Right cardiac atrium (tissue), 5 donors: ENCODE measurements at regions not wholly inside any gene's neighbourhood (a gene's known extent, or its start where the extent isn't known, plus 50 kb on each side); places are given as distances from the start of the nearest gene placed in this dataset.
"Not testable (repeated sequence)": the region's sequence is repeated elsewhere in the genome, so short reads cannot be mapped to it uniquely, and the experiment has no call there.

Experiments
- ATAC-seq, 2 donors: fragments of 200-7000 bp; cut with Tn5 transposase; one replicate each; pipeline versions ENCODE4 v1.8.0 to v1.9.1; 2020; ENCODE audit warnings: moderate library complexity in 2 of 2, mild to moderate bottlenecking in 1 of 2
- DNase-seq, 3 donors: peaks; one replicate each; pipeline ENCODE4 v3.0.0-alpha.2; 2020
- H3K27ac ChIP-seq: one replicate; pipeline ENCODE4 v1.5.1; 2013; ENCODE audit warnings: mild to moderate bottlenecking, low read length, control low read depth, moderate library complexity
- H3K27me3 ChIP-seq: one replicate; pipeline ENCODE4 v1.6.1; 2013; ENCODE audit not compliant: control insufficient read depth, insufficient read depth
- H3K4me1 ChIP-seq: one replicate; pipeline ENCODE4 v1.6.1; 2013; ENCODE audit warnings: low read length; ENCODE audit not compliant: control insufficient read depth, insufficient read depth
- H3K4me3 ChIP-seq: one replicate; pipeline ENCODE4 v1.5.1; 2013; ENCODE audit warnings: low read length, control low read depth
- H3K9me3 ChIP-seq: one replicate; pipeline ENCODE4 v1.6.1; 2013; ENCODE audit warnings: low read length; ENCODE audit not compliant: control insufficient read depth
- WGBS: extraction: QIAGEN DNeasy Blood & Tissue Kit; methylation state at CpG from one replicate; pipeline ENCODE4 v1.1.7; 2013; 5-methylcytosine and 5-hydroxymethylcytosine counted together
- intact Hi-C, 4 donors: fragments of 100-400 bp; cut with DNase I; formaldehyde crosslinking; loops; one replicate each; pipeline versions ENCODE4 v1.11.0 to v1.14.0; 2022 to 2023
- donor health status: healthy with polysubstance abuse.
- donor health status: DM: no; HTN: yes; CAD: no.
- donor health status: DM: no; HTN: no; CAD: no.
- donor health status: DM: no; HTN: yes; CAD: no; lungs with severe emphysema.
- donor health status: DM: yes; HTN: yes; CAD: no.

DNA sequence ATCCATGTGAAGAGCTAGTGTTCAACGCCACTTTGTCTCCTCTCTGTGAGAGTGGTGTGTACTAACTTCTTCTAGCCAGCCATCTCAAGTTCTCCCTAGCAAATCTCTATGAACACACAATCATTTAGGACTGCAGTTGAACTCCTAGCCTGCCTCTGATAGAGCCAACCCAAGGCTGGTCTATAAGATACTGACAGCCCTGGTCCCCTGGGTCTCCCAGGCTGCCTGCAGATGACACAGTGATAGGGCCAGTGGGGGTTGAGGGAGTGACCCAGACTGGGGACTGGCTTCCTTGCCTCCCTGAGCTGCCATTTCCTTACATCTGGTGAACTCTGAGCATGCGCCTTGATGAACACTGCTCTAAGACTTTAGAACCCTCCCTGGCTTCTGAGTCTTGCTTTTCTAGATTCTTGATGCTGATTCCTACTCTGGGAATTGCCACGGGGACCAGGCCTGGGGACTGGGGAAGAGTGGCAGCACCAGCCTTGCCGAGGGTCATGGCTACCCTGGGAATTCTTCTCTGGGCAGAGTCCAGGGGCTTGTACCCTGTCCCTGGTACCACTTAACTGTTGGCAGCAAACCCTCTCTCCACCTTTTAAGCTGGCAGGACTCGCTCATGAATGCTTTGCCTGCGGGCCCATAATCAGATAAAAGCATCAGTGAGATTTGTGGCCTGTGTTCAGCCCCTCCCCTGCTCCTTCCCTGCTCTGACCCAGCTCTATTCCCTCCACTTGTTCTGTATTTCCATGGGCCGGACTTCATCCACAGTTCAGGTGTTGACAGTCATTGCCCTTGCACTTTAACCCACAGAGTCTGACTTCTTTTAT lies 130.8 kb upstream of the CHD6 start:
- Histone ChIP-seq H3K9me3 (no peaks in the 10 kb centered on the region), H3K4me1 (no peaks in the 10 kb centered on the region), H3K27me3 (no peaks in the 10 kb centered on the region), H3K27ac (no peak overlapping the region), H3K4me3 (no peak overlapping the region)
- intact Hi-C loops = no loop called here
- DNase-seq = no peak
- no peak for ATAC-seq
- WGBS = 74% methylated on average over 7 of the region's 7 CpGs

DNA sequence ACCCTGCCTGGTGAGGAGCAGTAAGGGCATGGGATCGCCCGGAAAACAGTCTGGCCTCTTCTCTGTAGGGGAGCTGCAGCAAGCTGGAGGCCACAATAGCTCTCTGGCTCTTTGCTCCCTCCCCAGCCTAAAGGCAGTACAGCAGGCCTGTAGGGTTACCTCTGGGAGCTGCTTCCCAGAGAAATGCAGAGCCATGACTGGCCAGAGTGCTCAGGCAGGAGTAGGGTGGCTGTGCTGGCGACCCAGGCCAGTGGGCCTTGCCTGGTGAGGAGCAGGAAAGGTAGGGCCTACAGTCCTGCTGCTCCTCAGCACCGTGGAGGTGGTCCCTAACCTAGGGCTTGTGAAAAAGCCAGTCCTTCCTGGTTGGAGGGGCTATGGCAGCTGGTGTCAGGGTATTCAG lies 129.9 kb upstream of the CHD6 start:
- no peak overlapping the region for H3K4me3 ChIP-seq
- H3K9me3 ChIP-seq = no peaks in the 10 kb centered on the region
- WGBS = 70% methylated on average over 4 of the region's 4 CpGs
- H3K27me3 ChIP-seq = no peaks in the 10 kb centered on the region
- no peaks in the 10 kb centered on the region for H3K4me1 ChIP-seq
- intact Hi-C loops = no loop called here
- H3K27ac ChIP-seq = no peak overlapping the region
- DNase-seq = no peak
- ATAC-seq = no peak

DNA sequence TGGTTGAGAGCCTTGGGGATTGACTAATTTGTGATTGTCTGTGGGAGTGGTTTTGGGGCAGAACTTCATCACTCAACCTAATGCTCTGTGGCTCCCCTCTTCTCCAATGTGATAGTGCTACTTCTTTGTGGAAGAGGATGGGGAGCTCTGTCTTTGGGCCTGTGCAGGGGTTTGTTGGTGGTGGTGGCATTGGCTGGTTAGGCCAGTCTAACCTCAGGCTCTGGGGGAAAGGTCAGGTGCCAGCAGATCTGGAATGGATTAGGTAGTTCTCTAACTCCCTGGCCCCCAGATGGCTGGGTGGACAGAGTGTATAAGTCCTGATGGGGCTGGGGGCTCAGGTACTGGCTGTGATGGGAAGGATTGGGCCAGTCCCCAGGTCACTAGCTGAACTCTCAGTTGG lies 129.0 kb upstream of the CHD6 start:
- ATAC-seq (no peak), DNase-seq (no peak)
- no peak overlapping the region for H3K27ac ChIP-seq
- no peaks in the 10 kb centered on the region for H3K4me1 ChIP-seq
- no peaks in the 10 kb centered on the region for H3K27me3 ChIP-seq
- no peaks in the 10 kb centered on the region for H3K9me3 ChIP-seq
- intact Hi-C loops = no loop called here
- no peak overlapping the region for H3K4me3 ChIP-seq

DNA sequence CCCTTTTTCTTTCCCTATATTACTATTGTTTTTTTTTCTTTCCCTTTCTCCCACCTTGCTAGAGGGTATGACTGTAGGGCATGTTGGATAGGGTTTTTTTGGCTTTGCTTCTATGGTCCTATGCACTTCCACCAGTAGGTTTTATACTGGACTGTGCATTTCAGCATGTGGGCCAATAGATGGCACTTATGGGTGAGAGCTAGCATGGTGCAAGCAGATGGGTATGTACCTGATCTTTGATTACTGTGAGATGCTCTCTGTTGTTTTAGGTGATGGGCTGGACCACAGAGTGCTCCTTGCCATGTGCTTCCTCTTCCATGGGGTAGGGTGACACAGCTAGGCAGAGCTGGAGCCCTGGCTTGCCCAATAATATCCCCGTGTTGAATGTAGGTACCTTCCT lies 128.5 kb upstream of the CHD6 start:
- Histone ChIP-seq H3K4me1 (no peaks in the 10 kb centered on the region), H3K27me3 (no peaks in the 10 kb centered on the region), H3K4me3 (no peak overlapping the region), H3K9me3 (no peaks in the 10 kb centered on the region), H3K27ac (no peak overlapping the region)
- ATAC-seq (no peak), DNase-seq (no peak)
- 83% methylated on average over 1 of the region's 1 CpG for WGBS
- intact Hi-C loops = no loop called here

DNA sequence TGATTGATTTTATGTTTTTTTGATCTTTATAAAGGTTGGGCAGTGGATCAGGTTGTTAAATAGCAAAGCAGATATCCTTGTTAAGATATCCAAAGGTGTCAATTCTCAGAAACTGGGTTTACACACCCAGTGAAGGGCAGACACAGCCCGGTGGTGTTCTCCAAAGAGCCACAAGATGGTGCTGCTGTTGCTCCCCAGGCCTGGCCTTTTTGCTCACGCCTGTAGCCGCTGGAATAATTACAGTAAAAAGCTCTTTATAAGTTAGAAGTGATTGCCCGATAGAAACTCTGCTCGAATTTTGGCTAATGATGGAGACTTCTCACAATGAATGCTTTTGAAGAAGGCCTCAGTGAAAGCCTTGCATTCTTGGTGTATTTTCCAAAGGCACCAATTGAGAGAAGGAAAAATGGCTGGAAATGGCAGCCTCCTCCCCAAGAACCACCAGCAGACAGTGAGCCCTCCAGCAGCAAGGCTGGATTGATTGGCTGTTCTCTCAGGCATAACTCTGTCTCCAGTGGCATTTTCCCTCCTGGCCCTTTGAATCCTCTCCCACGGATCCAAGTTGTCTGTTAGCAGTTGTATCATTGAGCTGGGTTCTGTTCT lies 120.5 kb upstream of the CHD6 start:
- Histone ChIP-seq H3K4me1 (no peaks in the 10 kb centered on the region), H3K9me3 (no peaks in the 10 kb centered on the region), H3K27ac (no peak overlapping the region), H3K4me3 (no peak overlapping the region), H3K27me3 (no peaks in the 10 kb centered on the region)
- ATAC-seq (peak; percentile 64 to 81), DNase-seq (peak in 2 of 3 donors; percentile 36 to 62)
- intact Hi-C loops = loop anchor here in 3 of 4 donors (5.0 to 10.0 kb wide), 2 partner anchors 1446 to 1449 kb away; partner anchors contain the start of gene PTPRT (in 3 of the 3)
- WGBS = 11% methylated on average over 6 of the region's 6 CpGs

DNA sequence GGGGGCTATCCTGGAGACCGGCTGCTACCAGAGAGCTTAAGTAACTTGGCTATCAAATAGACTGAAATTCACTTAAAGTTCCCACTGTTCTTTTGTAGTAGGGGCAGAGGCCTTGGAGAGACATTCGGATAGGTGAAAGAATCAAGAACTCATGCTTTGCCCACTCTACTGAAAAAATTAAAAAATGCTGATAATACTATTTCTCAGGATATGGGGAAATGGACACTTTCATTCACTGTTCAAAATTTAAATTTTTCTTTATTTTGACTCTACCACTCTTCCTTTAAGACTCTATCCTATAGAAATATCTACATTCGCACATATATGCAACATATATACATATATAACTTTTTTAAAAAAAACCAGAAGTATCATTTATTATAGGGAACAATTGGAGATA lies 117.8 kb upstream of the CHD6 start:
- DNase-seq = no peak
- Histone ChIP-seq H3K4me1 (no peaks in the 10 kb centered on the region), H3K27me3 (no peaks in the 10 kb centered on the region), H3K4me3 (no peak overlapping the region), H3K9me3 (no peaks in the 10 kb centered on the region), H3K27ac (no peak overlapping the region)
- WGBS = 93% methylated on average over 3 of the region's 3 CpGs
- ATAC-seq = no peak
- intact Hi-C loops = loop anchor here in 3 of 4 donors (5.0 to 10.0 kb wide), 2 partner anchors 1449 to 1451 kb away; partner anchors contain the start of gene PTPRT (in 3 of the 3)

DNA sequence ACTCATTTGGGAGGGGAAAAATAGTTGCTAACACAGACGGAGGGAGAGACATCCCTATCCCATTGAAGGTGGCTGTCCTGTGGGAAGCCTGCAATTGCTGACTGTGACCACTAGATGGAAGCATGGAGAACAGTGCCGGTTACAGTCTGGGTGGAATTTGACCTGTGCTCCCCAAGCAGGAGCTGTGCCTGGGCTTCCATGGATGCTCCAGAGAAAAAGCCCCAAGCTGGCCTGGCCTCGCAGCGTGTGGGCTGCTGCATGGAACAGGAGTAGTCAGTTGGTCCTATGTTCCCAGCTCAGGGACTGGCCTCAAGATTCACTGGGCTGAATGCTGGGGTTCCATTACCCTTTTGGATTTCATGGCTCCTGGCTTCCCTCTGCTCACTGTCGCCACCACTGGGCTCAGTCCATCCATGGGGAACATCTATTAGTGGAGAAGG lies 116.3 kb upstream of the CHD6 start:
- 41% methylated on average over 5 of the region's 5 CpGs for WGBS
- DNase-seq = peak in 2 of 3 donors; percentile 19 to 53

DNA sequence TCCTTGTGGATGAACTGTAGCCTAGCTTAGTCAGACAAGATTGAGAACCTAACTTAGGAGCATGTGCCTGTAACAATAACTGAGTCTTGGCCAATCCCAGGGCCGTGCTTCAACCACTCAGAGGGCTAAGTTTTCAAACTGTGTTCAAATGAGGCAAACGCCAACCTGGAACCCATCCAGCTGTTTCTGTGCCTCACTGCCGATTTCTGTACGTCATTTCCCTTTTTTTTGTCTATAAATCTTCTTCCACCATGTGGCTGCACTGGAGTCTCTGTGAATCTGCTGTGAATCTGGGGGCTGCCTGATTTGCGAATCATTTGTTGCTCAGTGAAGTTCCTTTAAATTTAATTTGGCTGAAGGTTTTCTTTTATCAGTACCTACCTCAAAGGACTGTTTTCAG lies 115.0 kb upstream of the CHD6 start:
- no peaks in the 10 kb centered on the region for H3K9me3 ChIP-seq
- no peak overlapping the region for H3K4me3 ChIP-seq
- ATAC-seq = no peak
- intact Hi-C loops = loop anchor here in 1 of 4 donors (10.0 kb wide), 1 partner anchor 1452 kb away; the partner anchor contains the start of gene PTPRT
- no peaks in the 10 kb centered on the region for H3K27me3 ChIP-seq
- DNase-seq = no peak
- no peaks in the 10 kb centered on the region for H3K4me1 ChIP-seq
- 57% methylated on average over 5 of the region's 5 CpGs for WGBS
- H3K27ac ChIP-seq = no peak overlapping the region

More for the DNA sequence above, 116.3 kb upstream of the CHD6 start:
- no peaks in the 10 kb centered on the region for H3K4me1 ChIP-seq
- no peaks in the 10 kb centered on the region for H3K27me3 ChIP-seq
- no peaks in the 10 kb centered on the region for H3K9me3 ChIP-seq
- peak; percentile 49 to 63 for ATAC-seq
- H3K4me3 ChIP-seq = no peak overlapping the region
- intact Hi-C loops = loop anchor here in 1 of 4 donors (10.0 kb wide), 1 partner anchor 1450 kb away; the partner anchor contains the start of gene PTPRT
- H3K27ac ChIP-seq = no peak overlapping the region

DNA sequence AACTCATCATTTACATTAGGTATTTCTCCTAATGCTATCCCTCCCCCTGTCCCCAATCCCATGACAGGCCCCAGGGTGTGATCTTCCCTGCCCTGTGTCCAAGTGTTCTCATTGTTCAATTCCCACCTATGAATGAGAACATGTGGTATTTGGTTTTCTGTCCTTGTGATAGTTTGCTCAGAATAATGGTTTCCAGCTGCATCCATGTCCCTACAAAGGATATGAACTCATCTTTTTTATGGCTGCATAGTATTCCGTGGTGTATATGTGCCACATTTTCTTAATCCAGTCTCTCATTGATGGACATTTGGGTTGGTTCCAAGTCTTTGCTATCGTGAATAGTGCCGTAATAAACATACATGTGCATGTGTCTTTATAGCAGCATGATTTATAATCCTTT lies 113.0 kb upstream of the CHD6 start:
- intact Hi-C loops = loop anchor here in 1 of 4 donors (10.0 kb wide), 1 partner anchor 1454 kb away; the partner anchor contains the start of gene PTPRT
- not testable (repeated sequence) for DNase-seq
- 84% methylated on average over 3 of the region's 3 CpGs for WGBS

DNA sequence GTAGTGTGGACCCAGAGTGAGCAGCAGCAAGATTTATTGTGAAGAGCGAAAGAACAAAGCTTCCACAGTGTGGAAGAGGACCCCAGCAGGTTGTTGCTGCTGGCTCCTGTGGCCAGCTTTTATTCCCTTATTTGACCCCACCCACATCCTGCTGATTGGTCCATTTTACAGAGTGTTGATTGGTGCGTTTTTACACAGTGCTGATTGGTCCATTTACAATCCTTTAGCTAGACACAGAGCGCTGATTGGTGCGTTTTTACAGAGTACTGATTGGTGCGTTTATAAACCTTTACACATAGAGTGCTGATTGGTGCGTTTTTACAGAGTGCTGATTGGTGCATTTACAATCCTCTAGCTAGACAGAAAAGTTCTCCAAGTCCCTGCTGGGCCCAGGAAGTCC lies 109.5 kb upstream of the CHD6 start:
- intact Hi-C loops, H3K4me1 ChIP-seq, DNase-seq, H3K4me3 ChIP-seq, H3K9me3 ChIP-seq, H3K27me3 ChIP-seq, ATAC-seq, H3K27ac ChIP-seq: not testable (repeated sequence)
- 88% methylated on average over 6 of the region's 6 CpGs for WGBS

More for the DNA sequence above, 113.0 kb upstream of the CHD6 start:
- not testable (repeated sequence) for H3K27ac ChIP-seq, H3K27me3 ChIP-seq, H3K4me1 ChIP-seq, ATAC-seq, H3K9me3 ChIP-seq, H3K4me3 ChIP-seq

DNA sequence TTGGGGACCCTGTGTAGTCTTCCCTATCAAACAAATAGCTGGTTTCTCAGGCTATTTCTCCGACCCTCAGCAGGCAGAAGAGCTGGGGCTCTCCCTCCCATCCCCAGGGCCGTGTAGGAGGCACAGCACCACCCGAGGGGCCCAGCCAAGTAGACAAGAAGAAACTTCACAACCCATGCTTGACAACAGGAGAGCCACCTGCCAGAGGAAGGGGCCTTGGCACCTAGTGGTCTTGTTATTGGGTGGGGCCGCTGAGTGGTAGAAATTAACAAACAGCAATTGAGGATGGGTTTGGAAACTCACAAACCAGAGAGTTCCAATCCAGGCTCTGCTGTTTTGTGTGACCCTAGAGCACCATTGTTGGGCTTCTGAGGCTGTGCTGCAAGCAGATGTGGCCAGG lies 108.5 kb upstream of the CHD6 start:
- no peaks in the 10 kb centered on the region for H3K27me3 ChIP-seq
- ATAC-seq = no peak
- intact Hi-C loops = no loop called here
- H3K4me1 ChIP-seq = no peaks in the 10 kb centered on the region
- H3K9me3 ChIP-seq = no peaks in the 10 kb centered on the region
- no peak overlapping the region for H3K4me3 ChIP-seq
- WGBS = 58% methylated on average over 4 of the region's 4 CpGs
- DNase-seq = no peak
- H3K27ac ChIP-seq = no peak overlapping the region
